T1000 (cell line): ENCODE measurements at regions not wholly inside any gene's neighbourhood (a gene's known extent, or its start where the extent isn't known, plus 50 kb on each side); places are given as distances from the start of the nearest gene placed in this dataset.
"Not testable (repeated sequence)": the region's sequence is repeated elsewhere in the genome, so short reads cannot be mapped to it uniquely, and the experiment has no call there.

Source experiments
- DNase-seq: peaks from one replicate; lab custom pipeline; 2025; ENCODE audit warnings: mixed read lengths; lab: John Stamatoyannopoulos, UW

- DNase-seq = no peak
These were observed 256.6 kb downstream of the VAPA start for GRCh38 chr18:10170375-10170774.

GRCh38 chr18:10175333-10175732 lies 261.5 kb downstream of the VAPA start:
- not testable (repeated sequence) for DNase-seq

- not testable (repeated sequence) for DNase-seq
These were observed 265.5 kb downstream of the VAPA start for GRCh38 chr18:10179326-10179725.

GRCh38 chr18:10182009-10182624 lies 268.3 kb downstream of the VAPA start:
- DNase-seq = no peak

GRCh38 chr18:10184776-10185175 lies 269.7 kb upstream of the APCDD1 start:
- DNase-seq = no peak

GRCh38 chr18:10188971-10189810 lies 265.2 kb upstream of the APCDD1 start:
- DNase-seq = no peak

GRCh38 chr18:10190564-10190963 lies 263.9 kb upstream of the APCDD1 start:
- peak; percentile 3 for DNase-seq

GRCh38 chr18:10193444-10193843 lies 261.0 kb upstream of the APCDD1 start:
- DNase-seq = no peak

- DNase-seq = no peak
These were observed 259.8 kb upstream of the APCDD1 start for GRCh38 chr18:10194592-10194991.

- DNase-seq = no peak
These were observed 258.9 kb upstream of the APCDD1 start for GRCh38 chr18:10195529-10195928.

GRCh38 chr18:10197097-10197496 lies 257.3 kb upstream of the APCDD1 start:
- DNase-seq = no peak

- no peak for DNase-seq
These were observed 253.2 kb upstream of the APCDD1 start for GRCh38 chr18:10201226-10201625.

GRCh38 chr18:10201659-10202058 lies 252.8 kb upstream of the APCDD1 start:
- DNase-seq = no peak

- DNase-seq = no peak
These were observed 251.6 kb upstream of the APCDD1 start for GRCh38 chr18:10202845-10203321.

- no peak for DNase-seq
These were observed 249.3 kb upstream of the APCDD1 start for GRCh38 chr18:10205151-10205550.

GRCh38 chr18:10207682-10208345 lies 246.6 kb upstream of the APCDD1 start:
- no peak for DNase-seq

GRCh38 chr18:10209302-10209701 lies 245.1 kb upstream of the APCDD1 start:
- no peak for DNase-seq

- DNase-seq = no peak
These were observed 244.3 kb upstream of the APCDD1 start for GRCh38 chr18:10210057-10210633.

GRCh38 chr18:10213526-10213925 lies 240.9 kb upstream of the APCDD1 start:
- DNase-seq = no peak

GRCh38 chr18:10215446-10215845 lies 239.0 kb upstream of the APCDD1 start:
- no peak for DNase-seq

- DNase-seq = no peak
These were observed 237.6 kb upstream of the APCDD1 start for GRCh38 chr18:10216791-10217190.

- DNase-seq = no peak
These were observed 237.2 kb upstream of the APCDD1 start for GRCh38 chr18:10217211-10217610.
